GM18508 (cell line): ENCODE measurements at regions not wholly inside any gene's neighbourhood (a gene's known extent, or its start where the extent isn't known, plus 50 kb on each side); places are given as distances from the start of the nearest gene placed in this dataset.

Source experiments
- ATAC-seq: cut with Tn5 transposase; IDR thresholded peaks from one replicate; pipeline ENCODE4 v1.9.1; 2021; ENCODE audit warnings: moderate number of reproducible peaks; ENCODE audit not compliant: insufficient read depth, unreplicated experiment

- ATAC-seq = no peak
Observed at GRCh38 chr5:143732402-143732801, 79.6 kb upstream of the HMHB1 start.

- ATAC-seq = no peak
Observed at GRCh38 chr5:143730112-143730801, 81.7 kb upstream of the HMHB1 start.

DNA sequence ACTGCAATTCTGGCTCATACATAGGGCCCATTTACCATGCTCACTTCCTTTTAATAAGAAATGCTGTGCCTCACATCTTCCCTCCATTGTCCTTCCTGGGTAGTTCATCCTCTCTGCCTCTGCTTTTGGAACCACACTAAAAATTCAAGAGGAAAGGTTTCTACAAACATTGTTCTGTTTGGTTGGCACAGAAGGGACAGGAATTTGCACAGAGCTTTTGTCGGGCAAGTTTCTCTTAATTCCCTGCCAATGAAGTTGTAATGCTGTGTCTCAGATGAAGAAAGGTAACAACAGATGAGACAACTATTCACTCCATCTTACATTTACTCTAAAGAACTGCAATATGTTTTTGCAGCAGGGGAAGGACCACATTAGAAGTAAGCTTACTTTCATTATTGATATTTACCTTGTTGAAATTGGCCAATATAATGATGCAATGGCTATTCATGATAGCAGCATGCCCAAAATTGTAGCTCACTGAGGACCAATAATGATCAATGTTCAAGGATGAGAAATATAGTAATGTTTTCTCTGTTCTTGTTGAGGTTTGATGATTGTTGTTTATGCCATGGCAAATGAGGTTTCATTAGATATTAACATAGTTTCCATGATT, 82.5 kb upstream of the HMHB1 start:
- ATAC-seq = no peak

GRCh38 chr5:143723159-143723558, 88.8 kb upstream of the HMHB1 start:
- ATAC-seq = no peak

DNA sequence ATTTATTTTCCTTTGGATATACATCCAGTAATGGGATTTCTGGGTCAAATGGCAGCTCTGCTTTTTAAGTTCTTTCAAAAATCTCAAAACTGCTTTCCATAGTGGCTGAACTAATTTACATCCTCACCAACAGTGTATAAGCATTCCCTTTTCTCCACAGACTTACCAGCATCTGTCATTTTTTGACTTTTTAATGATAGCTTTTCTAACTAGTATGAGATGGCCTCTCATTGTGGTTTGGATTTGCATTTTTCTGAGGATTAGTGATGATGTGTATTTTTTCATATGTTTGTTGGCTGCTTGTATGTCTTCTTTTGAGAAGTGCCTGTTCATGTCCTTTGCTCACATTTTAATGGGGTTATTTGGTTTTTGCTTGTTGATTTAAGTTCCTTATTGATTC, 90.0 kb upstream of the HMHB1 start:
- no peak for ATAC-seq

GRCh38 chr5:143720689-143721088, 91.3 kb upstream of the HMHB1 start:
- no peak for ATAC-seq

- no peak for ATAC-seq
Observed at GRCh38 chr5:143717400-143717799, 94.6 kb upstream of the HMHB1 start.

DNA sequence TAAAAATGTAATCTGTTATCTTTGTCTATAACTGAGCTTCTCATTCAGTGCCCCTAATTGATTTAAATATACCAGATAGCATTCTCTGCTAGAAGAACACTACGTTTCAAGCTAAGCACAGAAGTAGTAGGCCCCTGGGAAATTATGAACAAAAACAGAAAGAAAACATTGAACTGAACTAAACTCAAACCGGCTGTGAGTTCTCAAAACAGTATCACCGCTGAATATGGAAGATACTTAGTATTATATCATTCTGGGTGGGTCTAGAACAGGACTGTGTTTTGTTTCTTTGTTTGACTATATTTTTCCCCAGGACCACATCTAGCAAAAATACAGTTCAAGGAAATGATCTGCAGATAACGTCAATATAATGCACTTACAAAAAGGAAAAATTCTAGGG, 95.1 kb upstream of the HMHB1 start:
- no peak for ATAC-seq

DNA sequence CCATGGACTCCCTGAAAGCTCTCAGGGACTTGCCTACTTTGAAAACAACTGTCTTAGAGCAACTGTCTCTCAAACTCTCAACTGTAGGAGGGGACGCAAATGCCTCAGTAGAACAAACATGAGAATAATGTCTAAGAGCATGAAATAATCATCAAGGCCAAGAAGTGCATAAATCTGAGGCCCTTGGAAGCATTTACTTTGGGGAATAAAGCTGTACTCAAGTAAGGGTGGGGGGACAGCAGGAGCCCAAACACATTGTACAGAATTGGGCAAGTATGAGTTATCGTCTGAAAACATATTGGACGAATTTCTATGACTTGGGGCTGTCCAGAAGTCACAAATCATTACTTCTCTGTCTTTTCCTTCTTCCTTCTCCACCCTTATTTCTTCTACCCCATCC, 96.3 kb upstream of the HMHB1 start:
- no peak for ATAC-seq

GRCh38 chr5:143714629-143715028, 97.3 kb upstream of the HMHB1 start:
- no peak for ATAC-seq

DNA sequence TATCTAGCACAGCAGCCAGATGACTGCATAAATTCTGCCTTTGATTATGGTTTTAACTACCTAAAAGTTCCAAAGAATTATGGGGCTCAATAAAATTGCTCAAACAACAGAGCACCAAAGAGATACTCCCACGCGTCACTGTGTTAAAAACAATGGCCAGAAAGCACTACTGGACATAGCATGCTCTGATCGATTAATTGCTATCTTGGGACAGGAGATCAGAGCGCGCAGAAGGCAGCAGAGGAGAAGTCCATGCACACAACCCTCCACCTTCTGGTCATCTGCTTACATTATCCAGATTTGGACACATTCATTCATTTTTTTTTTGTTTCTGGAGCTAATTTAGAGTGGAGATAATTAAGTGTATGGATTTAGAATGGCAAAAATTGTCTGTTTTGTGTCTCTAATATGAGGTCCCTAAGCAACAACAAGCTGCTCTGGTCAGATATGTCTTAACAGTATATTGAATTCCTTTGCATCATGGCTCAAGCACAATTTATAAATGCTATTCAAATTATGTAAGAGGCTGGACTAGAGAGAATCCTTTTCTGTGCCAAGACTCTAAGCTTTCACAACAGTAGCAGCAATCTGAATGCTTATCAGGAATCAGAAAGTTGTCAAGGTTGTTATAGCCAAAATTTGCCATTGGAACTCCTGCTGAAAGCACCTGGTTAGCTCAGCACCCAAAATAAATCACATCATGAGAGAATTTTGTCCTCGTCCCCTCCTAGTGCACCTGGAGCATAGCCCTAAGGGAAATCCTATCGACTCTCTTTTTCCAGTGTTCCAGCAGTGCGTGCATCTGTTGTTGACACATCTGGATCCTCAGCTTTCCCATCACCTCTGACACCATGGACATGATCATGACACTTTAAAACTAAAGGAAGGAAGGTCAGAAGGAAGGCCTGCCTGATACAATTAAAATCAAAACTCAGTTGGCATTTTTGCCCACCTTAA, 98.6 kb upstream of the HMHB1 start:
- no peak for ATAC-seq

GRCh38 chr5:143708672-143709071, 103.3 kb upstream of the HMHB1 start:
- no peak for ATAC-seq

DNA sequence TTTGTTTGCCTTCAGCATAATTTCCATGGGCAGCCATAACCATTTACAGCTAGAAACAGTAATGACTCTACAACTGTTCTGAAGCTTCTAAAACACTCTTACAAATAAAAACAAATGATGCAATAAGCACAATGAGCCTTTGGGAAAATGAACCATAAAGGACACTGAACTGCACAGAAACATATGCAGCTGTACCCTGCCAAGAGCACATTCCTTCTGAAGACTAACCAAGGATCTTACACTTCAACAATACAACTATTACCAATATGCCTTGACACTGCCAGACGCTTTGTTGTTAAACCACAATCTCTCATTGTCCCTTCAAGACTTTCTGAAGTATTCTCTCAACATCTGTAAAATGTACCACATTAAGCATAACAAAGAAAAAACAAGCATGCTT, 104.2 kb upstream of the HMHB1 start:
- no peak for ATAC-seq

GRCh38 chr5:143705381-143705780, 106.6 kb upstream of the HMHB1 start:
- ATAC-seq = no peak

DNA sequence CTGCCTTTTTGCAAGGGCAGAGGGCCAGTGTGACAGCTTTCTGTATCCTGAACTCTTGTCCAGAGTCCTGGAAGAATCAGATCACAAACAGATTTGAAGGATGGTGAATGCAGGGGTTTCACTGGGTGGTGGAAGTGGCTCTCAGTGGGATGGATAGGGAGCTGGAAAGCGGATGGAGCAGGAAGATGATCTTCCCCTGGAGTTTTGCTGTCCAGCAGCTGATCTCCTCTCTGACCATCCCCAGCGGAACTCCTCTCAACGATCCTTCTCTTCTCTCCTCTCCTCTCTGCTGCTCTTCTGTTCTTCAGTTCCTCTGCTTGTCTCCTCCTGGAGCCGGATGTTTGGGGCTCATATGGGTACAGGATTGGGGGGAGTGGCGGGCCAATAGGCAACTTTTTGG, 108.3 kb upstream of the HMHB1 start:
- ATAC-seq = no peak

- no peak for ATAC-seq
Observed at GRCh38 chr5:143701493-143701892, 110.5 kb upstream of the HMHB1 start.

GRCh38 chr5:143700994-143701393, 111.0 kb upstream of the HMHB1 start:
- no peak for ATAC-seq

DNA sequence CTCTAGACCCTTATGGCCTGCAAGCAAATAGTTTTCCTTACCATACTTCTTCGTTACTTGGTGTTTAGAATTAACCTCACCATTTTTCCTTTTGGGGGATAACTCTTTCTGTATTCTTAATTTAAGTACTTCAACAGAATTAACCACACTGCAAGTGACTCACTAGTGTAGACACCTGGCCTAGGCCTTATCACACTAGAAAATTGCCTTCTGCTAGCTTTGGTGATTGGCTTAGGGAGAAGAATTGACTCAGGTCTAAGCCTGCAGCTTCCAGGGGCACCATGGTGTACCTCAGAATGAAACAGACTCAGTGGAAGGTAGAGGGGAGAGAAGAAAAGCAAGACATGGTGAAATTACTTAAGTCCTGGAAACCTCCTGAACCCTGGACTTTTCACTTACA, 112.8 kb upstream of the HMHB1 start:
- ATAC-seq = no peak

DNA sequence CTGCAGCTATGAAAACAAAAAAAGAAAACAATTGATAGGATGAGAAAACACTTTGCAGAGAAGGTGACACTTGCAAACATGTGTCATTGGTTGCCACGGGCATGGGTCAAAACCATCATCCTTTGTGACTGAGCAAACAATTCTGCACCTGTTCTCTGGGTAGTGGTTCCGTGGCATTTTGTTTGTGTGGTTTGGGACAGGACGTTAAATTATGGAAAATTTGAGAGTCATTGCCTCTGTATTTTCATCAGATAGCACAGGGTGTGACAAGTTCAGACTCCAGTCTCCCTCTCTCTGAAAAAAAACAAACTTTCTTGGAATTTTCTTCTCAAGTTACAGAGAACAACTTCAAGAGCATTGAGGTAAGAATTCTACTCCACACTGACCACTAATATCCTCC, 113.4 kb upstream of the HMHB1 start:
- no peak for ATAC-seq

GRCh38 chr5:143696921-143697320, 115.0 kb upstream of the HMHB1 start:
- no peak for ATAC-seq

GRCh38 chr5:143695941-143696340, 116.0 kb upstream of the HMHB1 start:
- no peak for ATAC-seq
